ENCODE measurements at regions not wholly inside any gene's neighbourhood (a gene's known extent, or its start where the extent isn't known, plus 50 kb on each side); places are given as distances from the start of the nearest gene placed in this dataset.
"Not testable (repeated sequence)": the region's sequence is repeated elsewhere in the genome, so short reads cannot be mapped to it uniquely, and the experiment has no call there.

DNA sequence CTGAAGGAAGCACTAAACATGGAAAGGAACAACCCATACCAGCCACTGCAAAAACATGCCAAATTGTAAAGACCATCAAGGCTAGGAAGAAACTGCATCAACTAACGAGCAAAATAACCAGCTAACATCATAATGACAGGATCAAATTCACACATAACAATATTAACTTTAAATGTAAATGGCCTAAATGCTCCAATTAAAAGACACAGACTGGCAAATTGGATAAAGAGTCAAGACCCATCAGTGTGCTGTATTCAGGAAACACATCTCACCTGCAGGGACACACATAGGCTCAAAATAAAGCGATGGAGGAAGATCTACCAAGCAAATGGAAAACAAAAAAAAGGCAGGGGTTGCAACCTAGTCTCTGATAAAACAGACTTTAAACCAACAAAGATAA lies 113.5 kb upstream of the DLG1 start:
- H3K36me3 ChIP-seq (ENCODE audit: control insufficient read depth, insufficient read depth, low read length); in situ Hi-C loops (cut with HindIII; ENCODE audit: low pct_unique_long_range_greater_than_20kb, low sequenced_read_pairs); DNase-seq (ENCODE audit: low read depth, low spot score); H3K27me3 ChIP-seq (ENCODE audit: control insufficient read depth, insufficient read depth, low read length); POLR2A ChIA-PET; intact Hi-C loops (cut with micrococcal nuclease; ENCODE audit: unreplicated experiment); ATAC-seq; BruUV-seq (replicated peaks); H3K27ac ChIP-seq (ENCODE audit: low read length); H3K4me3 ChIP-seq (ENCODE audit: low read depth in 2 of 2, low read length in 2 of 2); CTCF ChIA-PET; H3K9me3 ChIP-seq (ENCODE audit: control insufficient read depth, insufficient read depth, low read depth, low read length); H3K4me1 ChIP-seq (ENCODE audit: control insufficient read depth, insufficient read depth, low read length): not testable (repeated sequence)

DNA sequence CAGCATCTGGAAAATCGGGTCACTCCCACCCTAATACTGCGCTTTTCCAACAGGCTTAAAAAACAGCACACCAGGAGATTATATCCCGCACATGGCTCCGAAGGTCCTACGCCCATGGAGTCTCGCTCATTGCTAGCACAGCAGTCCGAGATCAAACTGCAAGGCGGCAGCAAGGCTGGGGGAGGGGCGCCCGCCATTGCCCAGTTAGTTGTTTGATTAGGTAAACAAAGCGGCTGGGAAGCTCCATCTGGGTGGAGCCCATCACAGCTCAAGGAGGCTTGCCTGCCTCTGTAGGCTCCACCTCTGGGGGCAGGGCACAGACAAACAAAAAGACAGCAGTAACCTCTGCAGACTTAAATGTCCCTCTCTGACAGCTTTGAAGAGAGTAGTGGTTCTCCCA lies 111.8 kb upstream of the DLG1 start:
- POLR2A ChIA-PET; CTCF ChIA-PET; in situ Hi-C loops (cut with HindIII; ENCODE audit: low pct_unique_long_range_greater_than_20kb, low sequenced_read_pairs); H3K27me3 ChIP-seq (ENCODE audit: control insufficient read depth, insufficient read depth, low read length); H3K36me3 ChIP-seq (ENCODE audit: control insufficient read depth, insufficient read depth, low read length); intact Hi-C loops (cut with micrococcal nuclease; ENCODE audit: unreplicated experiment); BruUV-seq (replicated peaks); H3K4me3 ChIP-seq (ENCODE audit: low read depth in 2 of 2, low read length in 2 of 2); DNase-seq (ENCODE audit: low read depth, low spot score); H3K27ac ChIP-seq (ENCODE audit: low read length); H3K9me3 ChIP-seq (ENCODE audit: control insufficient read depth, insufficient read depth, low read depth, low read length); H3K4me1 ChIP-seq (ENCODE audit: control insufficient read depth, insufficient read depth, low read length); ATAC-seq: not testable (repeated sequence)

DNA sequence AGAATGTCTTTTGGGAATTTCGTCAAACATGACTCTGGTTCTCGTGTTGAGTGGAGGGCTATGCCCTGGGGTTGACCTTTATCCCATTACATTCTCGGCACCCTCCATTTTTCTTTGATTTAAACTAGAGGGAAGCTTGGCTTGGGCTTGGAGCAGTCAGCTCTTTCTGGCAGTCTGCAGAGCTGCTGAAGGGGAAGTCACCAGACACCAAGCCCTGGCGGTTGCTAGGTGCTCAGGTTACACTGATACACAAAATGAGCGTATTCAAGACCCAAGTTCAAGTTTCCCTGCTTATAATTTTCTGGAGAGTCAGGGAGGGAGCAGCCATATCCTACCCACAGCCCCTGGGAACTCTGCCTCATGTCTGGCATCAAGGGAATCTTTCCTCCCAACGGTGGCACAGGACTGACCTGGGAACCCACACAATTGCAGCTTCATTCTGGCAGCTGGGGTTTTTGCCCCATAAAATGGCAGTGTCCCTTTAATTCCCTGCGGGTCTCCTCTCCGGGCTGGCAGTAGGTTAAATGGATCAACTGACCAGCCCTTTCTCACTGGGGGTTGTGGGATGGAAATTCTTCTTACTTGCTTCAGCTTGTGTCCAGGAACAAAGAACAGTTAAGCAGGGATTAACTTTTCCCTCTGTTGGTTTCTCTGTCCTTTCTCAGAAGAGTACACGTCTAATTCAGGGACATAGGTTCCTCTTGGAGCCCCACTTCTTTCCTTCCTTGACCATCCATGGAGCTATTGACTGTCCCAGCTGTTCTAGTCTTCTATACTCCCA lies 110.0 kb upstream of the DLG1 start:
- Histone ChIP-seq H3K36me3 (ENCODE audit: control insufficient read depth, insufficient read depth, low read length) (no peaks in the 10 kb centered on the region), H3K4me1 (ENCODE audit: control insufficient read depth, insufficient read depth, low read length) (no peaks in the 10 kb centered on the region), H3K27me3 (ENCODE audit: control insufficient read depth, insufficient read depth, low read length) (no peaks in the 10 kb centered on the region), H3K9me3 (ENCODE audit: control insufficient read depth, insufficient read depth, low read depth, low read length) (no peaks in the 10 kb centered on the region), H3K4me3 (ENCODE audit: low read depth in 2 of 2, low read length in 2 of 2) (no peak overlapping the region), H3K27ac (ENCODE audit: low read length) (no peak overlapping the region)
- intact Hi-C loops (cut with micrococcal nuclease; ENCODE audit: unreplicated experiment), result no loop called here
- DNase-seq (ENCODE audit: low read depth, low spot score) (no peak), ATAC-seq (no peak)
- TF ChIP-seq, protein P1, sequence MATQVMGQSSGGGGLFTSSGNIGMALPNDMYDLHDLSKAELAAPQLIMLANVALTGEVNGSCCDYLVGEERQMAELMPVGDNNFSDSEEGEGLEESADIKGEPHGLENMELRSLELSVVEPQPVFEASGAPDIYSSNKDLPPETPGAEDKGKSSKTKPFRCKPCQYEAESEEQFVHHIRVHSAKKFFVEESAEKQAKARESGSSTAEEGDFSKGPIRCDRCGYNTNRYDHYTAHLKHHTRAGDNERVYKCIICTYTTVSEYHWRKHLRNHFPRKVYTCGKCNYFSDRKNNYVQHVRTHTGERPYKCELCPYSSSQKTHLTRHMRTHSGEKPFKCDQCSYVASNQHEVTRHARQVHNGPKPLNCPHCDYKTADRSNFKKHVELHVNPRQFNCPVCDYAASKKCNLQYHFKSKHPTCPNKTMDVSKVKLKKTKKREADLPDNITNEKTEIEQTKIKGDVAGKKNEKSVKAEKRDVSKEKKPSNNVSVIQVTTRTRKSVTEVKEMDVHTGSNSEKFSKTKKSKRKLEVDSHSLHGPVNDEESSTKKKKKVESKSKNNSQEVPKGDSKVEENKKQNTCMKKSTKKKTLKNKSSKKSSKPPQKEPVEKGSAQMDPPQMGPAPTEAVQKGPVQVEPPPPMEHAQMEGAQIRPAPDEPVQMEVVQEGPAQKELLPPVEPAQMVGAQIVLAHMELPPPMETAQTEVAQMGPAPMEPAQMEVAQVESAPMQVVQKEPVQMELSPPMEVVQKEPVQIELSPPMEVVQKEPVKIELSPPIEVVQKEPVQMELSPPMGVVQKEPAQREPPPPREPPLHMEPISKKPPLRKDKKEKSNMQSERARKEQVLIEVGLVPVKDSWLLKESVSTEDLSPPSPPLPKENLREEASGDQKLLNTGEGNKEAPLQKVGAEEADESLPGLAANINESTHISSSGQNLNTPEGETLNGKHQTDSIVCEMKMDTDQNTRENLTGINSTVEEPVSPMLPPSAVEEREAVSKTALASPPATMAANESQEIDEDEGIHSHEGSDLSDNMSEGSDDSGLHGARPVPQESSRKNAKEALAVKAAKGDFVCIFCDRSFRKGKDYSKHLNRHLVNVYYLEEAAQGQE (IDR thresholded peaks at IDR 0.05; ENCODE audit: insufficient read depth in 1 of 2, low read depth in 2 of 2, low read length in 1 of 2), result no peak
- TF ChIP-seq TCF7L2 (IDR thresholded peaks at IDR 0.05; ENCODE audit: low read depth, low read length) (no peak), POLR2AphosphoS5 (IDR thresholded peaks at IDR 0.05; ENCODE audit: low read depth, low read length) (no peak), SIN3A (IDR thresholded peaks at IDR 0.05; ENCODE audit: borderline replicate concordance, insufficient read depth, low read depth, low read length) (no peak)
- TF ChIP-seq, protein P2, sequence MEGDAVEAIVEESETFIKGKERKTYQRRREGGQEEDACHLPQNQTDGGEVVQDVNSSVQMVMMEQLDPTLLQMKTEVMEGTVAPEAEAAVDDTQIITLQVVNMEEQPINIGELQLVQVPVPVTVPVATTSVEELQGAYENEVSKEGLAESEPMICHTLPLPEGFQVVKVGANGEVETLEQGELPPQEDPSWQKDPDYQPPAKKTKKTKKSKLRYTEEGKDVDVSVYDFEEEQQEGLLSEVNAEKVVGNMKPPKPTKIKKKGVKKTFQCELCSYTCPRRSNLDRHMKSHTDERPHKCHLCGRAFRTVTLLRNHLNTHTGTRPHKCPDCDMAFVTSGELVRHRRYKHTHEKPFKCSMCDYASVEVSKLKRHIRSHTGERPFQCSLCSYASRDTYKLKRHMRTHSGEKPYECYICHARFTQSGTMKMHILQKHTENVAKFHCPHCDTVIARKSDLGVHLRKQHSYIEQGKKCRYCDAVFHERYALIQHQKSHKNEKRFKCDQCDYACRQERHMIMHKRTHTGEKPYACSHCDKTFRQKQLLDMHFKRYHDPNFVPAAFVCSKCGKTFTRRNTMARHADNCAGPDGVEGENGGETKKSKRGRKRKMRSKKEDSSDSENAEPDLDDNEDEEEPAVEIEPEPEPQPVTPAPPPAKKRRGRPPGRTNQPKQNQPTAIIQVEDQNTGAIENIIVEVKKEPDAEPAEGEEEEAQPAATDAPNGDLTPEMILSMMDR (IDR thresholded peaks at IDR 0.05), result no peak
- no TSS peak for BruUV-seq (replicated peaks)
- in situ Hi-C loops (cut with HindIII; ENCODE audit: low pct_unique_long_range_greater_than_20kb, low sequenced_read_pairs), result no loop called here
- CTCF ChIA-PET, result no interaction called here
- POLR2A ChIA-PET, result no interaction called here

All from Panc1 (cell line).